OCI-LY1 (cell line): ENCODE measurements at regions not wholly inside any gene's neighbourhood (a gene's known extent, or its start where the extent isn't known, plus 50 kb on each side); places are given as distances from the start of the nearest gene placed in this dataset.

Source experiments
- CTCF ChIP-seq: fragments of 200-600 bp; sonication (generic), shearing (Covaris generic); IDR thresholded peaks from 2 replicates; pipeline ENCODE4 v1.5.1; 2017; ENCODE audit warnings: mild to moderate bottlenecking, antibody characterized with exemption, low read length, moderate library complexity, mixed read lengths
- EZH2 ChIP-seq: fragments of 200-600 bp; sonication (generic), shearing (Covaris generic); IDR thresholded peaks from 2 replicates; pipeline ENCODE4 v1.8.0; 2017; ENCODE audit warnings: borderline replicate concordance, mixed run types, mild to moderate bottlenecking, antibody characterized with exemption, low read length, moderate library complexity, mixed read lengths

- TF ChIP-seq CTCF (no peak), EZH2 (no peak)
Measured at GRCh38 chr5:29208024-29208423, 1985.5 kb upstream of the CDH6 start.
